ENCODE measurements at regions not wholly inside any gene's neighbourhood (a gene's known extent, or its start where the extent isn't known, plus 50 kb on each side); places are given as distances from the start of the nearest gene placed in this dataset.
A peak's percentile ranks its signal among the peaks of the same experiment; 100 is the strongest.

DNA sequence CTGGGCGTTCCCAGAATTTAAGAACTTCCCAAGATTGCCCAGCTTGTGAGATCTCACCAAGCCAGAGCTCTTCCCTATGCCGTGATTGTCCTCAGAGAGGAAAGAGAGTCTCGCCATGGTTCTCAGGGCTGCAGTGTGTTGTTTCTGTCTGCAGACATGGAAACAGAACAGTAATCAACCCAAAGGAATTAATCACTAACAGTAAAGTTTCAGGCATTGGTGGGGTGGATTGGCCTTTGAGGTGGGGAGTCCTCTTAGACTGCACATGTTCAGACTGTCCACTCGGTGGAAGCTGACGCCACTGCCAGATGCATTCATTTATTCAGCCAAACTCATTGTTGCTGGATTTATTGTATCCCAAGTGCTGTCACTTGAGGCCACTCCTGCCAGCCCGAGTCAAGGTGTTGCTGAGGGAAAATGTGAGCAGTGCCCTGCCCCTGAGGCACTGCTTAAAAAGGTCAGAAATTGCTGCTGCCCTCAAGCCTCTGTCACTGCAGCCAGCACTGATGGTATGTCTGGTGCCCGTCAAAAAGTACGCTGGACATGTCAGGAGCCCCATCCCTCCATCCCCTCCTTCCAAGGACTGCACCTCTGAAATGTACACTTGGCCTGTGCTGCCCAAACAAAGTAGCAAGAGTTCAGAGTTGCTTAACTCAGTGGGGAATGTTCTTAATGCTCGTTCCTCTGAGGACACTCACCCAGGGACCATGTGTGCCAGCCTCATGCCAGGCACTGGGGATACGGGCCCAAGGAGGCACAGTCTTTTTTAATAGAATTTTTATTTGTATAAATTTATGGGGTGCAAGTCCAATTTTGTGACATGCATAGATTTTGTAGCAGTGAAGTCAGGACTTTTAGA, 201.0 kb downstream of the GLI2 start:
- no peak for DNase-seq (ENCODE audit: low read depth)

DNA sequence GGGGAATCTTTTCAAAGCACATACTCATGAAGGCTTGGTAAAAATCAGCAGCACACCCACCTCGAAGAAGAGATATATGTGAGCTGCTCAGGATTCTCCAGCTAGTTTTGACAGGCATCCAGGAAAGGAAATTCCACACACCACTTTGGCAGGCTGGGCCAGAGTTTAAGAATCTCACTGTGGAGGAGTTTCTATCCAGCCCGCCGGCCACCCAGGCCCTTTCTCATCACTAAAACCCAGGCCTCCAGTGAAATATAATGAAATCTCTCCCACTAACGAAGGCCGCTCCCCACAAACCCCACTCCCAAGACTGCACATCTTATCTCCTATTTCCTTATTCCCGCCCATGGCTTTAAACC, 202.0 kb downstream of the GLI2 start:
- DNase-seq (ENCODE audit: low read depth) = peak; percentile 56

DNA sequence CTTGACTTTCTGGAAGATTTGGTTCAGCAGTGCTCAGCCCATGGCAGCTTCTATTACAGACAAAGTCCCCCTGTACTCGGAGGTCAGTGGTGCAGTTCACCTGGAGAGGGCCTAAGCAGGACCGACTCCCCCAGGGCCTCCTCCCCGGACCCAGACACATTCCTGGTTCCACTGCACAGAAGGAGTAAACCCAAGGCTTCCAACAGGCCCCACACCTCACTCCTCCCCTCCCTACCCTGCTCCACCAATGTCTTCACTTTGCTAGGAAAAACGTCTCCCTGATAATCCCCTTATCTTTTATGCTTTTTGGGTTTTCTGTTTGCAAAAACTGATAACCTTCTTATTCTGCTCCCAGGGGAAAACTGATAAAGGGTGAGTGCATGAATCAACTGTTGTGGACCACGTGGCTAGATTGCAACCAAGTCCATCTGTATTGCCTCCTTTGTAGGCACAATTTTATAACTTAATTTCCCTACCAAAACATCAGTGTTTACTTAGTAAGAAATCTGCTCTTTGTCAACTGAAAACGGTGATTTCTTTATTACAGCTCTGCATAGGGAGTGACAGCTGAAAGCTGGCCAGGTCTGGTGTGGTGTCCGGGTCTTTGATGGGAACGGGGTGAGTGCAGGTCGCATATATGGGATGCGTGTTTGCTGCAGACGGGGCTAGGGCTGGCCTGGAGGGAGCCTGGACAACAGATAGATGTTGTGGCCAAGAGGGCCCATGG, 202.5 kb downstream of the GLI2 start:
- DNase-seq (ENCODE audit: low read depth) = no peak

DNA sequence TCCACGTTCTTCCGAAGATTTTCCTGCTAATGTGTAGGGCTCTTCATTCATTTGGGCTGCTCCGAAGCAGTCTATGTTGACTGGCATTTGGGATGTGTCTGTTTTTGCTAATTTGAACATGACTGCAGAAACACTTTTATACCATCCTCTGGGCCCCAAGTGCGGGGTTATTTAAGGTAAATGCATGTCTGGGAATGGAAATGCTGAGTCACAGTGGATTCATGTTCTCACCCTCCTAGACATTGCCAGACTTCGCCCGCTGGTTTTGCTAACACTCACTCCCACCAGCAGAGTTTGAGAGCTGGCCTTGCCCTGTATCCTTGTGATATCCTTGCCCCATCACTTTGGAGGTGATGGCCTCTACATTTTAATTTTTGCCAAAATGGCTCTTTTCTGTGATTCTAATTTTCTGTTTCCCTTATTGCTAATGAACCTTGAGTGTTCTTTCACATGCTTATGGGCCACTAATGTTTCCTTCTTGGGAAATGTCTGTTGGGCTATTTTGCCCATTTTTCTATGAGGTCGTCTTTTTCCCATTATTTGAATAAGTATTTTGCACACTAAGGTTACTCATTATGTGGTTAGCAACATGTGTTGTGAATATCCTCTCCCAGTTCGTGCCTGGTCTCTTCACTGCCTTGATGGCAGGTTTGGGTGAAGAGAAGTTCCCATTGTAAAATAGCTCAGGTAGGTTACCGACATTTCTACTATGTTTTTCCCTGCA, 204.1 kb downstream of the GLI2 start:
- DNase-seq (ENCODE audit: low read depth) = no peak

DNA sequence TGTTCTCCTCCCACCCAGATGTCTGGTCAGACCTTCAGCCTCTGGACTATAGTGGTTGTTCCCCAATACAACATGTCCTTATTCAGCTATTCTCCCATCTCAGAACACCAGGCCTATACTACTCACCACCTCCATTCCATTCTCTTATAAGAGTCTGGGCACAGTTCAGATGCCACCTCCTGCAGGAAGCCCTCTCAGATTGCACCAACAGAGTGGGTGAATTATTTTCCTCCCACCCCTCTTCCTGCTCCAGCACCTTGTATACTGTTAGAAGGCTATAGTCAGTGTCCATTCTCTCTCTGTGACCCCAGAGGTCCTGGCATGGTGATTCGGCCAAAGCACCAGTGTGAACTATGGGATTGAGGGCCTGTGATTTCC, 204.6 kb downstream of the GLI2 start:
- DNase-seq (ENCODE audit: low read depth) = no peak

DNA sequence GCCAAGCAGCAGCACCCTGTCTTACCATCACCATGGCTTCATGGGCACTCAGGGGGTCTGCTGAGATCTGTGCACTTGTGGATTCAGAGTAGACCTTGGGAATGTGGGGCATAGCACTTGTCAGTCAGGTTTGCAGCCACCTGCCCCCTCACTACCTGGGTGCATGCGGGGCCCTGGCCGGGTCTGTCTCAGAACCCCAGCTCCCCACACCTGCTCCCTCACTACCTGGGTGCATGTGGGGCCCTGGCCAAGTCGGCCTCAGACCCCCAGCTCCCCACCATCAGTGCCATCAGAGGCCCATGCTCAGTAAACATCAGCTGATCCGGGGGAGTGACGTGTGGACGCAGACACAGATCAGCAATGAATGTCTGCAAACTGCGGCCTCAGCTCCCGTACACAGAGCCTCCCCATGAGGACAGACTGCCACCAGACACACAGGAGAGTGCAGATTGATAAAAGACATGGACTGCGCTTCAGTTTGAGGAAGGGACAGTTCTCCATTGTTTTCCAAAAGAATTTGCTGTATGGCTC, 205.1 kb downstream of the GLI2 start:
- DNase-seq (ENCODE audit: low read depth) = no peak

DNA sequence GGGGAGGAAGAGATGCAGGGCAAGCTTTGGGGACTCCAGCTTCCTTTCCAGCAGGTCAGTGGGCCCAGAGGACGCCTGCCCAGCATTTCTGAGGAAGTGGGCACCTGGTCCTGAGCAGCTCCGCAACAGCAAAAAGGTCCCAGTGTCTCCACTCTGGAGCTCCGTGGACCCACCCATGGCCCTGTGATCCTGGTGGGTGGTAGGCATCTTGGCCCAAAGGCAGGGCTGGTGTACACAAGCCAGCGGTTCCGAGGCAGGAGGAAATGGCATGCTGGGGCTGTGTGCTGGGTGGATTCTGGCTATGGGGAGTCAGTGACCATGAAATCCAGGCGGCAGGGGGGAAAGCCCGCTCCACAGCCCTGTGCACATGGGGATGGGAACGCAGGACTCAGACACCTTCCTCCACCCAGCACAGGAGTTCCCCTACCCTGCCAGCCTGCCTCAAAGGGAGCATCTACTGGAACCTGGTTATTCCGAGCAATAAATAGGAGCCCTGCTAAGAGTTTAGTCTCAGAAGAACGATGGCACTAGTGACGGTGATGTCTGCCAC, 206.0 kb downstream of the GLI2 start:
- no peak for DNase-seq (ENCODE audit: low read depth)

DNA sequence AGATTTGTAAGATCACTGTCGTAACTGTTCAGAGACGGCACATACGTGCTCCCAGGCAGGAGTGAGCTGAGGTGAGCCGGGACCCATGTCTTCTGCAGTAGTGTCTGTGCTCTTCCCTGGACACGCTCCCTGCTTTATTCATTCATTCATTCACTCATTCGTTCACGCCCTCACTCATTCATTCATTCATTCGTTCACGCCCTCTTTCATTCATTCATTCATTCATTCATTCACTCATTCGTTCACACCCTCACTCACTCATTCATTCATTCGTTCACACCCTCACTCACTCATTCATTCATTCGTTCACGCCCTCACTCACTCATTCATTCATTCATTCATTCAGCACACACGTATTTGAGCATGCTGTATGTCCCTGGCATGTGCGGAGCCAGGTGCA, 207.0 kb downstream of the GLI2 start:
- DNase-seq (ENCODE audit: low read depth) = no peak

DNA sequence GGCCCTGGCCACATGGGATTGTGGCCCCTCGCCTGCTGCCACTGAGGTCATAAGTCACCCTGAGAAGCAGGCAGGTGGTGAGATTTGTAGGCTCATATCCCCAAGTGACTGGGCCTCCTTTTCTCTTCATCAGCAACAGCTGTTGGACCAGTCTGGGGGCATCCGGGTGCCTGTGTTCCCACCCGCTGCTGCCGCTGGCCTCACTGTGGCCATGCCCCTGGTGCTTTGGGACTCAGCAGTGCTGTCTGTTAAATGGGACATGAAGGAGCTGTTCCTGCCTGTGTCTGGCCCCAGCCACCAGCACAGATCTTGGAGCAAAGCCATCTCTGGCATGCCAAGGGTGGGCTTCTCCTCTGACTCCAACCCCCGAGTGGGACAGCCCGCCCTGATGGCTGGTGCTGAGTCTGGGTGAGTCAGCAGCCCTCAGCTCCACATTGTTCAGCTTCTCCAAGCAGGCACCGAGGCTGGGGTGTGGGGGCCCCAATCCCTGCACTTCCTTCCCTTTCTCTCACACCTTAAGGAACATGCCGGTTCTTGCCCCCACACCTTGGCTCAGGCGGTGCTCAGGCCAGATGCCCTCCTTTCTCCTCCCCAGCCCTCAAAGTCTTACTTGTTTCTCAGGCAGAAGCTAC, 207.9 kb downstream of the GLI2 start:
- no peak for DNase-seq (ENCODE audit: low read depth)

DNA sequence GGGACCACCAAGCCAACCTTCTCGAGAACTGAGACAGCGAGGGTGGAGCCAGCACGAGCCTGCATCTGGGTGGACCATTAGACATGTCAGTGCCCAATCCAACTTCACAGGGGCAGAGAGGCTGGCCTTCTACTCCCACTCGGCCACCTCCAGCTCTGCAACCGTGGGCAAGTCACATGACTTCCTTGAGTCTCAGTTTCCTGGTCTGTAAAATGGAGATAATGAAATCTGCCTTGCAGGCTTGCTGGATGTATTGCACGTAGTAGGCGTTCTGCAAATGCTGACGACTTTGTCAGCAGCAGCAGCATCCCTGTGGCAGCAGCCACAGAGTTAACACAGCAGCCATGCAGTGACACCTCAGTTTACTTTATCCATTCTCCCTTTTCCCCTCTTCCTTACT, 208.9 kb downstream of the GLI2 start:
- no peak for DNase-seq (ENCODE audit: low read depth)

DNA sequence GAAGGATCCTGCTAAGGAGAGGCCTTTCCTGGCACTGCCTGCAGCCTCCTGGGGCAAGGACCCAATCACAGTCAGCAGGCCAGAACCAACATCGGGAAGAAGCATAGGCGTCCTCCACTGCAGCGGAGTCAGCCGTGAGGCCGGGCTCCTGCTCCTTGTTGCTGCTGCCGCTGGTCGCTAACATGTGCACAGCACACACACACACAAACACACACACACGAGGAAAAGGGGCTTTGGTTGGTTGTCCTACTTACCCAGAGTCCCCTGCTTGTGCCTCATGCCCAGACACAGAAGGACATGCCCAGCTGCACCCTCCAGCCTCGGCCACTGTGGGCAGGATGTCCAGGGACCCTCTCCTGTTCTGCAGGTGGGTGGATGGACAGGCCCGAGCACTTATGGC, 209.4 kb downstream of the GLI2 start:
- no peak for DNase-seq (ENCODE audit: low read depth)

DNA sequence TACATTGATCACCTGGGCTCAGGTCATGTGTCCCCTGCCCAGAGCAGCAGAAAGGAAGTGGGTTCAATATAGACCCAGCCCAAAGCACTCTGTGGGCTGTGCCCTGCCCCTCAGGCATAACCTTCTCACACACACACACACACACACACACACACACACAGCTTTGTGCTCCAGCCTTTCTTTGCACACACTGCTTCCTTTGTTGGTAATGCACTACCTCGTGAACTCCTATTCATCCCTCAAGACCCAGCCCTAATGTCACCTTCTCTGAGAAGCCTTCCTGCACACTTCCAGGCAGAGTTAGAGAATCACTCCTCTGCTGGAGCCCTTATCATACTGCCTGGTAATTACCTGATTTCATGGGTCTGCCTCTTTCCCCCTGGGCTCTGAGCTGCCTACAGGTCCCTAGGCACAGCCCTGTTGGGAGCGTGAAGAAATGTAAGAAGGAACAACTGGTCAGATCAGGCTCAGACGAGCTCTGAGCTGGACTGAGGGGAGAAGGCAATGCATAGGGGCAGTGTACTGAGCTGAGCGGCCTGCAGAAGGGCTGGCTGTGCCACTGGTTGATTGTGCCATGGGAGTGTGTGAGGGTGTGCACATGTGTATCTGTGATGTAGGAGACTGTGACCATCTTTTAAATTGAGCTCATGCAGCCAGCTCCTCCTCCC, 210.3 kb downstream of the GLI2 start:
- no peak for DNase-seq (ENCODE audit: low read depth)

DNA sequence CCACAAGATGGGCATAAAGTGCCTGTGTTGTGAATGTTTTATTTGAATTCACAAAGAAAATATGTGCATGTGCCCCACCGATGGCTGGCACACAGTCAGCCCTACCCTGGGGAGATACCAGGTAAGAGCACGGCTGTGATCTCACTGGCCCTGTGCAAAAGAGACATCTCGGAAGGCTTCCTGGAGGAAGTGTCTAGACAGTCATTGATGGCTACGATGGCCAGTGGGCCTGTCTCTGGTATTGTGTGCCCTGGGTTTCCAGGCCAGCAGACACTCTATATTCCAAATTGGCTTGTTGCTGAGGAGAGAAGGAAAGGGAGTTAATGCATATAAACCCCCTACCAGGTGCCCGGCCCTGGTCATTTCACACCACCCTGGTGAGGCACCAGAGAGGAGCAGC, 211.7 kb downstream of the GLI2 start:
- DNase-seq (ENCODE audit: low read depth) = no peak

DNA sequence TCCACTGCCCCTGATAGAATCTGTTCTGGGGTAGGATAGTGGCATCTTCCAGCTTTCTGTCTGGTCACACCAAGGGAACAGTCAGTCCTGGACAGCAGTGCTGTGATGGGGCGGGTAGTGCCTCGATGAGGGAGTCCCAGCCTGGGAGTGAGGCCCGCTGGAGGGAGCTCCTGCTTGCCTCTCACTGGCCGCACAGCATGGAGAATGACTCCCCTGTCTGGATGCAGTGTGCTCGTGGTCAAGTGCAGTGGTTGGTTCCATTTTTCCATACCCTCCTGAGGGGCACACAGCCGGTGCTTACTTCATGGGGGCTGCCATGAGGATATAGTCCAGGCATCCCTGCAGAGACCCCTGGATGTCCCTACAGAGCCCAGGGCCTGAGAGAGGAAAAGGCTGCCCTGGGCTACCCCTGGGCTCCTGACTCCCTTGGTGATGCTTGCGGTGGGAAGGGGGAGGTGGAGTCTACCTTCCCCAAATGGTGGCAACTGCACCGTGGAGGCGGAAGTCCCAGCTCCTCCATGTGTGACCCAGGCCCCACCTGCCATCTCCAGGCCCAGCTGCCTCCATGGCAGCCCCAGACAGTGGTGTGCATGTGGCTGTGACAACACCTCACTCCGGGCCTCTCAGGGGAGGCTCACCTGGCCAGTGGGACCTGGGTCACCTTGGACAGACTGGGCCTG, 212.5 kb downstream of the GLI2 start:
- no peak for DNase-seq (ENCODE audit: low read depth)

DNA sequence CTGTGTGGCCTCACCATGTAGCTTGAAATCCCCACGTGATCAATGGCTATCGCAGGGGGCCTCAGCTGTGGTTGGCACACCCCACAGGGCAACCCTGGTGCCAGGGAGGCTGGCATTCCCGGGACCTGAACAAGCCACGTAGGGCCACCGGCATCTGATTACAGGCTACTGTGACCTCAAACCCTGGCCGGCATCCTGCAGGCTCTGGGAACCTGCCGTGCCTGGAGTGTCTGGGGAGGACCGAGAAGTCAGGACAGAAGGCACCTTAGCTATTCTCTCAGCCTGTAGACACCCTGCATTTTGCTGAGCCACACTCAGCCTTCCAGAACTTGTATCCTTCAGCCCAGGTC, 213.0 kb downstream of the GLI2 start:
- no peak for DNase-seq (ENCODE audit: low read depth)

DNA sequence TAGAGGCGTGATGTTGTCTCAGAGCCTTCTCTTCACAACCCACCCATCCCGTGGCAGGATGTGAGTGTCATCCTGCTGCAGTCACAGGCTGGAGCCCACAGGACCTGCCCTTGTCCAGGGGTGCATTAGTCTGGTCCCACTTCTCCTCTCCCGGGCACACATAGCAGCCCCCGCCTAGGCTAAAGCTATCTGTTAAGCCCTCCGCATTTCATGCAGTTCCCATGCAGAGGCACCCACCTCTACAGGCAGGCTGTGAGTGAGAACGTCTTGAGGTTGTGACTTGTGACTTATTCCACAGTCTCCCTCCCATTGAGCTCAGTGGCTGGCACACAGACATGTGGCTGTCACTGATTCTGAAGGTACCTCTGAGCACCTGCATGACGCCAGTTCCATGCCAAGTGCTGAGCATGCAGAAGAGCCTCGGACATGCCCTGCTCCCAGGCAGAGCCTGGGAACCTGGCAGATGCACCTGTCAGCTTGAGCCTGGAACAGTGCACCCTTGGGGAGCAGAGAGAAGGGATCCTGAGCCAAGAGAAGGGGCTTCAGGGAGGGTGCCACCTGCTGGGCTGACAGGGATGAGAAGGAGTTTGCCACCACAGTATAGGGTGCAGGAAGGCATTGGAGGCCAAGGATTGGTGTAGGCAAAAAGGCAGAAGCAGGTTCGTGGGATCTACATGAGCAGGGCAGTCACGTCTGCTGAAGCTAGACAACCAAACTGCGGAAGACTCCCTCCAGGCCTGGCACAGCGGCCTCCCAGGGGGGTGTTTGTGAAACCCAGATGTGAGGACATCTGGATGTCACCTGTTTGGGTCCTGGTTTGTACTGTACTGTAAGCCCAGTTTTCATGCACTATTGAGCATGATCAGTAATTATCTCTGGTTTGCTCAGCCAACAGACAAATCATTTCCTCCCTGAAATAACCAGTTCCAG, 213.6 kb downstream of the GLI2 start:
- no peak for DNase-seq (ENCODE audit: low read depth)

DNA sequence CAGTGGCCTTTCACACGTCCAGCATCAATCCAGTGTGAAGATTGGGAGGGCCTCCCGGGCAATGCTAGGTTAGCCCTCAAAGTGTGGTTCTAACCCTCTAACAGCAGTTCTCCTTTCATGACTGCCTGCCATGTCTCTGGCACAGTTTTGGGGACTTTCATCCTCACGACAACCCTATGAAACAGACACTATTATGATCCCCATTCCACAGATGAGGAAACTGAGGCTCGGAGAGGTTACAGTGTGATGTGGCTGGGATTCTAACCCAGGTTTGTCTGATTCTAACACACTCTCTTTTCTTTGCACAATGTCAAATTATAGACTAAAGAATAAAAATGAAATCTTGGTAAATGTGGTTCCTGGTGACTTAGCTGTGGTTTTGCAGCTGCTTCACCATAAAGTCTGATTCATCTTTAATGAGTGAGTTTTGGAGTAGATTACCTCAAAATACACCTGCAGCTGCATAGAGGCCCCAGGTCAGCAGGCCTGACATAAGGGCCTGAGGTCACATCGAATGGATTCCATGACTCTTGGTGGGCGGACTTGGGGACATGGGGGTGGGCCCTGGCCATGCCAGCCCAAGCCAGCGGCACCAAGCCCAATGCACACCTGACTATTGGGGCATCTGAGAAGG, 214.4 kb downstream of the GLI2 start:
- DNase-seq (ENCODE audit: low read depth) = no peak

DNA sequence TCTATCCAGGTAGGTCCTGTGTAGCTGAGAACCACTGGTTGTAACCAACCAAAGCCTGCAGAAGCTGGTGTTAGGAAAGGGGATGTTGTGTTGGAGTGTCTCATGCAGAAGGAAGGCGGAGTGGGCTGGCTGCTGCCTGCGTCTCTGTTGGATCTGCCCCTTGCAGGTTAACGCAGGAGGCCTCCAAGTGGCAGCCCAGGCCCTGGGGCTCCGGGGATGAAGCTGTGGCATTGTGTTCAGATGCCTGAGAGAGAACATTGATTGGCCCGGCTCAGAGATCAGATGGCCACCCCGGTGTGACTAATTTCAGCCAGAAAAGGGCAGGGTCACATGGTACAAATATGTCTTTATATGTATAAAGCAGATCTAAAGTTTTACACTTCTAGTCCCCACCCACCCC, 216.0 kb downstream of the GLI2 start:
- DNase-seq (ENCODE audit: low read depth) = no peak

DNA sequence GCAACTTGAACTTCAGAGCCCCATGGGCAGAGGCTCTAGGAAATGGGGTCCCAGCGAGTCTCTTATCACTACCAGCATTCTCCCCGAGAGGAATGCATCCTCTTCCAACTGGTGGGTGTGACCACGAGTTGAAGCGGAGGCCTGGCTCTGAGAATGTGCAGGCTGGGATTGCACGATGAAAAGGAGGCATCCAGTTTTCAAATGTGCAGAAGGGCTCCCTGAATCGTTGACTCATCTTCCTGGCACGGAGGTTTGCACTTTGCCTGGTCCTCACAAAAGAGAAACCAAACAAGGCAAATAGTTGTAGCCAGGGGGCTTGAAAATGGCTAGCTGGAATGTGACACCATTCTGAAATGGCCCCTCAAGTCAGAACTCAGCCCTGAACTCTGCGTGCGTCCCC, 216.7 kb downstream of the GLI2 start:
- no peak for DNase-seq (ENCODE audit: low read depth)
